A673 (cell line): ENCODE measurements at regions not wholly inside any gene's neighbourhood (a gene's known extent, or its start where the extent isn't known, plus 50 kb on each side); places are given as distances from the start of the nearest gene placed in this dataset.

ENCODE experiments used
- EZH2 ChIP-seq: fragments of 200-600 bp; sonication (generic); IDR thresholded peaks from 2 replicates; pipeline ENCODE4 v1.6.1; 2017; ENCODE audit warnings: borderline replicate concordance, low read depth, mild to moderate bottlenecking, mixed read lengths, antibody characterized with exemption, low read length; ENCODE audit not compliant: poor library complexity, severe bottlenecking
- TF ChIP-seq, protein P1 (sequence below): fragments of 300-800, 200-600 bp; sonication (generic); conservative IDR thresholded peaks from 2 replicates; pipeline ENCODE4 v1.5.1; 2017; ENCODE audit warnings: low read depth, mild to moderate bottlenecking, antibody characterized with exemption, low read length, moderate library complexity, mixed read lengths

DNA sequence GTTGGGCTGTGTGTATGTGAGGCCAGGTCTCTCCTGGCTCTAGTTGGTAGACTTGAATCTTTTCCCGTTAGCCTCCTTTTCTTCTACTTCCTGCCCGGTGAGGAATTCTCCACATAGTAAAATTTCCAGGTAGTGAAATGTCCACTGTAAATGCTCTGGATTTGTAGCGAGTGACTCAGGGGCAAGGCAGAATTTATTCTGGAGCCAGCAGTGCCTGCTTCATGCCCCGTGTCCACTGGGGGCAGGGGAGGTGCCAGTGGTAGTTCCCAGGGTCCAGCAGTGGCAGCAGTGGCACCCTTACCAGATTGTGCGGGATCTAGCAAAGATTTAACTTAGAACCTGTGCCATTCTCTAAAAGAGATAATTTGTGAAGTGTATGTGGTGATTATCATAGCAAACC lies 74.5 kb upstream of the USP24 start:
- TF ChIP-seq, protein P1, sequence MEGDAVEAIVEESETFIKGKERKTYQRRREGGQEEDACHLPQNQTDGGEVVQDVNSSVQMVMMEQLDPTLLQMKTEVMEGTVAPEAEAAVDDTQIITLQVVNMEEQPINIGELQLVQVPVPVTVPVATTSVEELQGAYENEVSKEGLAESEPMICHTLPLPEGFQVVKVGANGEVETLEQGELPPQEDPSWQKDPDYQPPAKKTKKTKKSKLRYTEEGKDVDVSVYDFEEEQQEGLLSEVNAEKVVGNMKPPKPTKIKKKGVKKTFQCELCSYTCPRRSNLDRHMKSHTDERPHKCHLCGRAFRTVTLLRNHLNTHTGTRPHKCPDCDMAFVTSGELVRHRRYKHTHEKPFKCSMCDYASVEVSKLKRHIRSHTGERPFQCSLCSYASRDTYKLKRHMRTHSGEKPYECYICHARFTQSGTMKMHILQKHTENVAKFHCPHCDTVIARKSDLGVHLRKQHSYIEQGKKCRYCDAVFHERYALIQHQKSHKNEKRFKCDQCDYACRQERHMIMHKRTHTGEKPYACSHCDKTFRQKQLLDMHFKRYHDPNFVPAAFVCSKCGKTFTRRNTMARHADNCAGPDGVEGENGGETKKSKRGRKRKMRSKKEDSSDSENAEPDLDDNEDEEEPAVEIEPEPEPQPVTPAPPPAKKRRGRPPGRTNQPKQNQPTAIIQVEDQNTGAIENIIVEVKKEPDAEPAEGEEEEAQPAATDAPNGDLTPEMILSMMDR = no peak
- no peak for TF ChIP-seq EZH2
